Adrenal gland (tissue), 5 donors: ENCODE measurements at regions not wholly inside any gene's neighbourhood (a gene's known extent, or its start where the extent isn't known, plus 50 kb on each side); places are given as distances from the start of the nearest gene placed in this dataset.

ENCODE experiments used
- CTCF ChIP-seq, 6 experiments: fragments of 450-650 bp in 4 of 6; fragments of 200-600 bp in 2 of 6; sonication (generic) in 1 of 6; IDR thresholded peaks; 1 replicate in 5 of 6; 2 replicates in 1 of 6; pipeline versions ENCODE4 v1.5.1 to v1.8.0; 2016 to 2021; ENCODE audit warnings: antibody characterized with exemption in 6 of 6, mild to moderate bottlenecking in 2 of 6, moderate library complexity in 1 of 6
- POLR2A ChIP-seq, 2 donors: fragments of 450-650 bp; IDR thresholded peaks; one replicate each; pipeline ENCODE4 v1.6.1; 2017; ENCODE audit warnings: antibody characterized with exemption in 2 of 2, mild to moderate bottlenecking in 2 of 2, moderate library complexity in 1 of 2
- donor health status: DM: no; HTN: no; CAD: no.

- no peak for TF ChIP-seq CTCF (IDR thresholded peaks at IDR 0.05)
- no peak for TF ChIP-seq POLR2A (IDR thresholded peaks at IDR 0.05)
Measured at GRCh38 chr15:62901087-62901486, 141.5 kb upstream of the TPM1 start.
